ENCODE measurements at regions not wholly inside any gene's neighbourhood (a gene's known extent, or its start where the extent isn't known, plus 50 kb on each side); places are given as distances from the start of the nearest gene placed in this dataset.
"Not testable (repeated sequence)": the region's sequence is repeated elsewhere in the genome, so short reads cannot be mapped to it uniquely, and the experiment has no call there.

GRCh38 chr1:163610486-163610885 lies 288.7 kb downstream of the NUF2 start:
- peaks cover 4% of the 10 kb centered on the region for H3K9me3 Mint-ChIP-seq
- no peaks in the 10 kb centered on the region for H3K4me1 Mint-ChIP-seq (ENCODE audit: low read depth)
- no peaks in the 10 kb centered on the region for H3K27me3 Mint-ChIP-seq (ENCODE audit: low read depth)
- H3K27ac Mint-ChIP-seq = no peak overlapping the region
- H3K4me3 Mint-ChIP-seq = no peak overlapping the region
- H3K36me3 Mint-ChIP-seq (ENCODE audit: low read depth) = no peaks in the 10 kb centered on the region
- DNase-seq (ENCODE audit: low spot score) = no peak

- Mint-ChIP-seq H3K36me3 (ENCODE audit: low read depth) (no peaks in the 10 kb centered on the region), H3K27ac (no peak overlapping the region), H3K4me3 (no peak overlapping the region), H3K27me3 (ENCODE audit: low read depth) (no peaks in the 10 kb centered on the region), H3K4me1 (ENCODE audit: low read depth) (no peaks in the 10 kb centered on the region), H3K9me3 (no peaks in the 10 kb centered on the region)
- no peak for DNase-seq (ENCODE audit: low spot score)
Observed at GRCh38 chr1:163614361-163614760, 292.6 kb downstream of the NUF2 start.

DNA sequence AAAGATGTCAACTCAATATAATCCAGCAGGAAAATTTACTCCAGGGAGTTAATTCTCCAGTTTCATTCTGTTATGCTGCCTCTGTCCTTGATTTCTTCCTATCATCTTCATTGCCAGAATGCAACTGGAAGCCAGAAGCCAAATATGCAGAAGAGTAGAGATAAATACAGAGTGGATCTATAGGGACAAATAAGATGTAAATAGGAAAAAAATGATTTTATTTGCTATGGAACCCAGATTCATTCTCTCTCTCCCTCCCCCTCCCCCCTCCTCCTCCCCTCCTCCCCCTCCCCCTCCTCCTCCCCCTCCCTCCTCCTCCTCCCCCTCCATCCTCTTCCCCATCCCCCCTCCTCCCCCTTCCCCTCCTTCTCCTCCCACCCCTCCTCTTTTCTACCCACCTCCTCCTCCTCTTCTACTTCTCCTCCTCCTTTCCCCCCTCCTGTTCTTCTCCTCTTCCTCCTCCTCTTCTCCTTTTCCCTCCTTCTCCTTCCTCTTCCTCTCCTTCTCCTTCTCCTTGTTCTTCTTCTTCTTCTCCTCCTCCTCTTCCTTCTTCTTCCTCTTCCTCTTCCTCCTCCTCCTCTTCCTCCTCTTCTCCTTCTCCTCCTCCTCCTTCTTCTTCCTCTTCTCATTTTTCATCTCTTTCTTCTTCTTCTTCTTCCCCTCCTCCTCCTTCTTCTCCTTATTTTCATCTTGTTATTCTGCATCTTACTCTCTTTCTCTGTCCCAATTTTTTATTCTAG lies 306.4 kb downstream of the NUF2 start:
- no peaks in the 10 kb centered on the region for H3K27me3 Mint-ChIP-seq (ENCODE audit: low read depth)
- peaks cover 35% of the 10 kb centered on the region for H3K9me3 Mint-ChIP-seq
- no peaks in the 10 kb centered on the region for H3K36me3 Mint-ChIP-seq (ENCODE audit: low read depth)
- H3K4me3 Mint-ChIP-seq = no peak overlapping the region
- H3K4me1 Mint-ChIP-seq (ENCODE audit: low read depth) = no peaks in the 10 kb centered on the region
- no peak overlapping the region for H3K27ac Mint-ChIP-seq
- no peak for DNase-seq (ENCODE audit: low spot score)

GRCh38 chr1:163632269-163632668 lies 310.5 kb downstream of the NUF2 start:
- no peaks in the 10 kb centered on the region for H3K36me3 Mint-ChIP-seq (ENCODE audit: low read depth)

DNA sequence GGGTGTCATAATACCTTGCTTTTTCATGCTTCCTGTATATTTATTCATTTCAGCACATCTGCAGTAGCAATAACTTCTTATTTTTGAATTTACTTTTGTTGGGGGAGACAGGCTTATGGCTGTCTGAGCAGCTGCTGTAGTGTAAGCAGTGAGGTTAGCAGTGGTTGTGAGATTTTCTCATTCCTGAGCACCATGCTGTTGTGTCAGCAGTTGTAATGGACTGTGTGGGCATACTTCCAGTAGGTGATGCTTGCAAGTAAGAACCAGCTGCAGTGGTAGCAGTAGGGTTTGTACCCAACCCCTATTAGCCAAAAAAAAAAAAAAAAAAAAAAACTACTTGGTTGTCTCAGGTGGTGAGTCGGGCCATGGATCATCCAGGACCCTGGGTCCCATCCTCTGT lies 311.6 kb downstream of the NUF2 start:
- H3K9me3 Mint-ChIP-seq = peaks cover 53% of the 10 kb centered on the region
- no peak overlapping the region for H3K27ac Mint-ChIP-seq
- no peak overlapping the region for H3K4me3 Mint-ChIP-seq
- H3K27me3 Mint-ChIP-seq (ENCODE audit: low read depth) = no peaks in the 10 kb centered on the region
- DNase-seq (ENCODE audit: low spot score) = no peak
- H3K36me3 Mint-ChIP-seq (ENCODE audit: low read depth) = no peaks in the 10 kb centered on the region
- H3K4me1 Mint-ChIP-seq (ENCODE audit: low read depth) = no peaks in the 10 kb centered on the region

More at GRCh38 chr1:163632269-163632668, 310.5 kb downstream of the NUF2 start:
- no peak overlapping the region for H3K27ac Mint-ChIP-seq
- H3K4me1 Mint-ChIP-seq (ENCODE audit: low read depth) = no peaks in the 10 kb centered on the region
- no peak for DNase-seq (ENCODE audit: low spot score)
- peaks cover 47% of the 10 kb centered on the region for H3K9me3 Mint-ChIP-seq
- no peaks in the 10 kb centered on the region for H3K27me3 Mint-ChIP-seq (ENCODE audit: low read depth)
- no peak overlapping the region for H3K4me3 Mint-ChIP-seq

- H3K27me3 Mint-ChIP-seq (ENCODE audit: low read depth); H3K4me1 Mint-ChIP-seq (ENCODE audit: low read depth); H3K36me3 Mint-ChIP-seq (ENCODE audit: low read depth); H3K27ac Mint-ChIP-seq; DNase-seq (ENCODE audit: low spot score); H3K4me3 Mint-ChIP-seq: not testable (repeated sequence)
- H3K9me3 Mint-ChIP-seq = peaks cover 10% of the 10 kb centered on the region
Observed at GRCh38 chr1:163645676-163646075, 323.9 kb downstream of the NUF2 start.

DNA sequence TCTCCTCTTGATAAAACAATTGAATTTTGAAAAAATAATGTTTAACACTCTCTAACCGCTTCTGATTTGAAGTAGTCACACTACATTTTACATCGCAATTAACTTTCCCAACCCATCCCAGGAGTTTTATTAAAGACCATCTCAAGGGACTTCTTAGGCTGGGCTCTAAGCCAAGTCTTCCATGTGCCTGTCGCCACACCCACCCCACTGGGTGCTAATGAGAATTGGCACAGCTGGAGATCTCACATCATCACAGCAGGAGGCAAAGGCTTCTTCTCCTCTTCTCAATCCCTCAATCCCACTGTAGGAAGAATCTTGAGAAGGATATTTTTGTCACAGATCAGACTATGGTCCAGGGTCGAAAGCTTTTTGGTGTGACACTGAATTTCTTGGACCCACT lies 328.9 kb downstream of the NUF2 start:
- Mint-ChIP-seq H3K9me3 (peaks cover 10% of the 10 kb centered on the region), H3K36me3 (ENCODE audit: low read depth) (no peaks in the 10 kb centered on the region), H3K27ac (no peak overlapping the region), H3K4me3 (no peak overlapping the region), H3K4me1 (ENCODE audit: low read depth) (no peaks in the 10 kb centered on the region), H3K27me3 (ENCODE audit: low read depth) (no peaks in the 10 kb centered on the region)
- DNase-seq (ENCODE audit: low spot score) = no peak

DNA sequence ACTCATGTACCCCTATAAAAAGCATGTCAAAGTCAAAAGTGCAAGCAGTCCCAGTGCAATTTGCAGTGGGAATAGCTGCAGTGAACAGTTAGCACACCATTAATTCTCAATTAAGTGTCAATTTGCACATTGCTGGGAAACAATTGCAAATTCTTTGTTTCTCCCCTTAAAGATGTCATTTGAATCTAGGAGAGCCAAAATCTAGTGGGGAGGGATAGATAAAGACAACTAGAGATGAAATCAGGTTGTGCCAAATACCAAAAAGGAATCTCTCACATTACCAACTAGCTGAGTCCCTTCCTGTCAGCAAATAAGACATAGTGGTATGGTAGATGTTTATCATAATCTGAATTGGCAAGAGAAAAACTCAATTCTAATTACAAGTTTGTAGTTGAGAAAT lies 330.7 kb downstream of the NUF2 start:
- no peak overlapping the region for H3K4me3 Mint-ChIP-seq
- DNase-seq (ENCODE audit: low spot score) = no peak
- H3K27me3 Mint-ChIP-seq (ENCODE audit: low read depth) = no peaks in the 10 kb centered on the region
- H3K36me3 Mint-ChIP-seq (ENCODE audit: low read depth) = no peaks in the 10 kb centered on the region
- peaks cover 4% of the 10 kb centered on the region for H3K9me3 Mint-ChIP-seq
- no peak overlapping the region for H3K27ac Mint-ChIP-seq
- H3K4me1 Mint-ChIP-seq (ENCODE audit: low read depth) = no peaks in the 10 kb centered on the region

DNA sequence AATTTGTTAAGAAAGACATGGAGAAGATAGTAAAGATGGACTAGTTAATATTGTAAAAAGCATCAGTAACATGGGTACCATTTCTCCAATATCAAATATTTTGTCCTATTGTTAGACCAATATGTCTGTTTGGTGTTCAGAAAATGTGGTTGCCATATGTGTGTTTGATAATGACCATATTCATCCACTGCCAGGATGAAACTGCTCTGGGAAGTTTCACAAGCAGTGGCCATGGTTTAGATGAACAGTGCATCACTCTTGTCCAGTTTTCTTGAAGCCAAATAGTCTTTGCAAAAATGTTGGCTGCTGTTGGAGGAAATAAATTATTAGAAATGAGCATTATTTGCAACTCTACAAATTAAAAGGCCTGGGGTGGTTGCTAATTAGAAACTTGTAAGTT lies 333.8 kb downstream of the NUF2 start:
- Mint-ChIP-seq H3K9me3 (peaks cover 3% of the 10 kb centered on the region), H3K4me1 (ENCODE audit: low read depth) (no peaks in the 10 kb centered on the region), H3K27me3 (ENCODE audit: low read depth) (no peaks in the 10 kb centered on the region), H3K4me3 (no peak overlapping the region), H3K36me3 (ENCODE audit: low read depth) (no peaks in the 10 kb centered on the region), H3K27ac (no peak overlapping the region)
- DNase-seq (ENCODE audit: low spot score) = no peak

DNA sequence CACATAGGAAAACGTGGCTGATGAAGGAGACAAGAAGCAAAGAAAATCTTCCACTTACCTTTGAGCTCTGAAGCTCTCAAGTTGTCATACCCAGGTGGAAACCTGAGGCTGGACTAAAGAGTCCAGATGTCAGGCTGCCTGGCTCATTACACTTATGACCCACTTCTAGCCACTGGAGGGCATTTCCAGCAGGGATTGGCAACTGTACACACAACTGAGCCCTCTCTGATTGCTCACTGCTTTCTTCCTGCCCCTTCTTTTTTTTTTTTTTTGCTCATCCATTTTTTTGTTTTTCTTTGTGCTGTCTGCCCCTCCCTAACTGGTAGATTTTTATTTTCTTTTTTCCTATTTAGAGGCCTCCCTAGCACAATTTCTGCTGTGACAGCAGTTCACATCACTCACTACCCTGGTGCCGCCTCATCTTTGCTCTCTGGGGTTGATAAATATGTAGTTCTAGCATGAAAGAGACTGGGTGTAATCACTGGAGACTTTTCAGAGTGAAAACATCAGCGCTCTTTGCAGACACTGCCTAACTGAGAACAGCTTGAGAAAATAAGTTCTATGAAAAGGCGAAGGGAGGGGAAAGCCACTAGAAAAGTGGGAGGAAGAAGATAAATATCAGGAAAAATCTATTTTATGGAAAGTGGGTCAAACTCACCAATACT lies 334.5 kb downstream of the NUF2 start:
- Mint-ChIP-seq H3K9me3 (peaks cover 3% of the 10 kb centered on the region), H3K4me1 (ENCODE audit: low read depth) (no peaks in the 10 kb centered on the region), H3K27ac (no peak overlapping the region), H3K4me3 (no peak overlapping the region), H3K36me3 (ENCODE audit: low read depth) (no peaks in the 10 kb centered on the region), H3K27me3 (ENCODE audit: low read depth) (no peaks in the 10 kb centered on the region)
- DNase-seq (ENCODE audit: low spot score) = no peak

- Mint-ChIP-seq H3K9me3 (peaks cover 9% of the 10 kb centered on the region), H3K27me3 (ENCODE audit: low read depth) (no peaks in the 10 kb centered on the region), H3K27ac (no peak overlapping the region)
Observed at GRCh38 chr1:163657719-163658118, 336.0 kb downstream of the NUF2 start.

GRCh38 chr1:163661391-163661790 lies 339.6 kb downstream of the NUF2 start:
- Mint-ChIP-seq H3K27ac (no peak overlapping the region), H3K9me3 (peaks cover 9% of the 10 kb centered on the region), H3K4me3 (no peak overlapping the region), H3K27me3 (ENCODE audit: low read depth) (no peaks in the 10 kb centered on the region), H3K36me3 (ENCODE audit: low read depth) (no peaks in the 10 kb centered on the region), H3K4me1 (ENCODE audit: low read depth) (no peaks in the 10 kb centered on the region)
- DNase-seq (ENCODE audit: low spot score) = no peak

More at GRCh38 chr1:163657719-163658118, 336.0 kb downstream of the NUF2 start:
- H3K4me1 Mint-ChIP-seq (ENCODE audit: low read depth) = no peaks in the 10 kb centered on the region
- no peak overlapping the region for H3K4me3 Mint-ChIP-seq
- H3K36me3 Mint-ChIP-seq (ENCODE audit: low read depth) = no peaks in the 10 kb centered on the region
- DNase-seq (ENCODE audit: low spot score) = no peak

DNA sequence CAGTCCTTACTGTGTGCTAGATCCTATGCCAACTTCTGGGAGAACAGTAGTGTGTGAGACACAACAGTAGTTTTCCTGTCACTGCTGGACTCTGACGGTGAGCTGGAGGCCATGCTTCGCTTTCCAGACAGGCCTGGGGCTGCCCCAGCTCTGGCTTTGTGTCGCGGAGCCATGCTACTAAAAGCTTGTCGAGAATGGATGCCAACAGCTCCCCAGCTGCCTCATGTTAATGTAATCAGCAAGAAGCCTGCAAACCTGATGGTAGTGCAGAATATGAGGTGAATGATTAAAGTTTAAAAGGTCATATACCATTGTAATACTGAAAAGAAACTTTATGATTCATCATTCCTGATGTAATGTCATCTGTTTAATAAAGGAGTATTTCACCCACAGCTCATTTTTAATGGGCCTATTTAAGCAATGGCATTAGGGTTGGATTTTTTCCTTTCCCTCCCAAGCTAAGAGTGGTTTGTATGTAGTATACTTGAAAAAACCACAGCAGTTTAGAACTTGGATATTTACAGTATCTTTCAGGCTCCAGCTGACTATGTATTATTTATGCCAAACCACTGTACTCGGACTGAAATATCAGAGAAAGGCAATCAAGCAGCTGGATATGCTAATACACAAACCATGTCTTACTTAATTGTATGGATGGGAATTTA lies 343.0 kb downstream of the NUF2 start:
- Mint-ChIP-seq H3K4me3 (no peak overlapping the region), H3K4me1 (ENCODE audit: low read depth) (no peaks in the 10 kb centered on the region), H3K9me3 (peaks cover 7% of the 10 kb centered on the region), H3K27me3 (ENCODE audit: low read depth) (no peaks in the 10 kb centered on the region), H3K27ac (no peak overlapping the region), H3K36me3 (ENCODE audit: low read depth) (no peaks in the 10 kb centered on the region)
- no peak for DNase-seq (ENCODE audit: low spot score)

DNA sequence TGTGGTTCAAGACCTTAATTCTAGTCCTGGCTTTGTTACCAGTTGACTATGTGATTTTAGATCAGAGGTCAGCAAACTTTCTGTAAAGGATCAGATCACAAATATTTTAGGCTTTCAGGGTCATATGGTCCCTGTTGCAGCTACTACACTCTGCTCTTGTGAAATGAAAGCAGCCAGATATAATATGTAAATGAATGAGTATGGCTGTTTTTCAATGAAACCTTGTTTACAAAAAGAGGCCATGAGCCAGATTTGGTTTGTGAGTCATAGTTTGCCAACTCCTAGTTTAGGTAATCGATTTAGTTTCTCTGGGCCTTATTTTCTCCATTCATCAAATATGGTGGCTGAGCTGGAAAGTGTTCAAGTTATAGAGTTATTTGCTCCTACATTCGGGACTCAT lies 346.7 kb downstream of the NUF2 start:
- H3K9me3 Mint-ChIP-seq = peaks cover under 1% of the 10 kb centered on the region
- no peaks in the 10 kb centered on the region for H3K4me1 Mint-ChIP-seq (ENCODE audit: low read depth)
- no peak overlapping the region for H3K4me3 Mint-ChIP-seq
- no peaks in the 10 kb centered on the region for H3K36me3 Mint-ChIP-seq (ENCODE audit: low read depth)
- no peaks in the 10 kb centered on the region for H3K27me3 Mint-ChIP-seq (ENCODE audit: low read depth)
- DNase-seq (ENCODE audit: low spot score) = no peak
- H3K27ac Mint-ChIP-seq = no peak overlapping the region
